Endothelial cell (in vitro differentiated cells): ENCODE measurements at regions not wholly inside any gene's neighbourhood (a gene's known extent, or its start where the extent isn't known, plus 50 kb on each side); places are given as distances from the start of the nearest gene placed in this dataset.

Experiments used
- DNase-seq: peaks from one replicate; pipeline ENCODE4 v3.0.0; 2021; ENCODE audit warnings: low spot score
- H3K27ac Mint-ChIP-seq: one replicate; pipeline ENCODE4 v1.8.0; 2021; ENCODE audit warnings: mixed read lengths, inconsistent platforms; ENCODE audit not compliant: unreplicated experiment
- H3K27me3 Mint-ChIP-seq: one replicate; pipeline ENCODE4 v1.8.0; 2021; ENCODE audit warnings: mild to moderate bottlenecking, moderate library complexity, mixed read lengths, inconsistent platforms; ENCODE audit not compliant: unreplicated experiment
- H3K36me3 Mint-ChIP-seq: one replicate; pipeline ENCODE4 v1.8.0; 2021; ENCODE audit warnings: mild to moderate bottlenecking, low read depth, mixed read lengths, inconsistent platforms; ENCODE audit not compliant: unreplicated experiment
- H3K4me1 Mint-ChIP-seq: one replicate; pipeline ENCODE4 v1.8.0; 2021; ENCODE audit warnings: mild to moderate bottlenecking, mixed read lengths, inconsistent platforms; ENCODE audit not compliant: unreplicated experiment
- H3K4me3 Mint-ChIP-seq: one replicate; pipeline ENCODE4 v1.8.0; 2021; ENCODE audit warnings: mild to moderate bottlenecking, mixed read lengths, inconsistent platforms; ENCODE audit not compliant: unreplicated experiment
- H3K9me3 Mint-ChIP-seq: one replicate; pipeline ENCODE4 v1.8.0; 2021; ENCODE audit warnings: mixed read lengths, inconsistent platforms; ENCODE audit not compliant: unreplicated experiment
- TF ChIP-seq, protein P1 (sequence below): fragments of 200-600 bp; sonication (generic); IDR thresholded peaks from one replicate; pipeline ENCODE4 v1.5.0; 2021; ENCODE audit warnings: antibody characterized with exemption; ENCODE audit not compliant: unreplicated experiment

DNA sequence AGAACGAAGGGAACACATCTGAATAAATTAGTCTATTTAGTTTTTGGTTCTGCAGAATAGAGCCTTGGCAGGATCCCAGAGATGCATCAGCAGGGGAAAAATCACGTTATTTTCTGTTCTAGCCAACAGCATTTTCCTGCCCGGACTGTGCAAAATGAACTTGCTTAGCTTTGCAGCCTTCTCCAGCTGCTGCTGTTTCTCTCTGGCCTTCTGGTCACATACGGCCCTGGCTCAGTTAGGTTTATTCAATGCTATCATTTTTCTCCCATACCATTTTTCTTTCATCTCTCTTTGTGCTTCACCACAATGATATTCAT, 110.4 kb upstream of the KL start:
- Mint-ChIP-seq H3K4me3 (no peak overlapping the region), H3K4me1 (no peaks in the 10 kb centered on the region), H3K36me3 (no peaks in the 10 kb centered on the region), H3K27me3 (peaks cover 3% of the 10 kb centered on the region), H3K27ac (no peak overlapping the region), H3K9me3 (peaks cover 4% of the 10 kb centered on the region)
- TF ChIP-seq, protein P1, sequence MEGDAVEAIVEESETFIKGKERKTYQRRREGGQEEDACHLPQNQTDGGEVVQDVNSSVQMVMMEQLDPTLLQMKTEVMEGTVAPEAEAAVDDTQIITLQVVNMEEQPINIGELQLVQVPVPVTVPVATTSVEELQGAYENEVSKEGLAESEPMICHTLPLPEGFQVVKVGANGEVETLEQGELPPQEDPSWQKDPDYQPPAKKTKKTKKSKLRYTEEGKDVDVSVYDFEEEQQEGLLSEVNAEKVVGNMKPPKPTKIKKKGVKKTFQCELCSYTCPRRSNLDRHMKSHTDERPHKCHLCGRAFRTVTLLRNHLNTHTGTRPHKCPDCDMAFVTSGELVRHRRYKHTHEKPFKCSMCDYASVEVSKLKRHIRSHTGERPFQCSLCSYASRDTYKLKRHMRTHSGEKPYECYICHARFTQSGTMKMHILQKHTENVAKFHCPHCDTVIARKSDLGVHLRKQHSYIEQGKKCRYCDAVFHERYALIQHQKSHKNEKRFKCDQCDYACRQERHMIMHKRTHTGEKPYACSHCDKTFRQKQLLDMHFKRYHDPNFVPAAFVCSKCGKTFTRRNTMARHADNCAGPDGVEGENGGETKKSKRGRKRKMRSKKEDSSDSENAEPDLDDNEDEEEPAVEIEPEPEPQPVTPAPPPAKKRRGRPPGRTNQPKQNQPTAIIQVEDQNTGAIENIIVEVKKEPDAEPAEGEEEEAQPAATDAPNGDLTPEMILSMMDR = no peak
- no peak for DNase-seq

DNA sequence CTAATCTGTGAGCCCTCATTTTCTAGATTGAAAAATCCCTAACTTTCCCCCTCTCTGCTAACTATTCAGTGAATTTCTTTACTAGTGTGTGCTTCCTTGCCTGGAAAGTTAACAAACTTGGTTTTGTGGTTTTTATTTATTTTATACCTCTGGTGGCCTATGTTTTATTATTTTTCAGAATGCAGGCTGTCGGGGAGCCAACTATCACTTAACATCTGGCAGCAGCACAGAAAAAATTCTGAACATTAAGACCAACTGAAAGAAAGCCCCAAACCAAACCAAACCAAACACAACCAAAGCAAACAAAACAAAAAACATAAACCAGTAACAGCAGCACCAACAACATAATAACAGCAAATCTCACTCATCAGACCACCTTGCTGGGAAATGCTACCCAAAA, 109.0 kb upstream of the KL start:
- Mint-ChIP-seq H3K9me3 (peaks cover 4% of the 10 kb centered on the region), H3K36me3 (no peaks in the 10 kb centered on the region), H3K4me1 (no peaks in the 10 kb centered on the region), H3K27me3 (no peaks in the 10 kb centered on the region), H3K27ac (no peak overlapping the region), H3K4me3 (no peak overlapping the region)
- TF ChIP-seq, protein P1 = no peak
- no peak for DNase-seq

DNA sequence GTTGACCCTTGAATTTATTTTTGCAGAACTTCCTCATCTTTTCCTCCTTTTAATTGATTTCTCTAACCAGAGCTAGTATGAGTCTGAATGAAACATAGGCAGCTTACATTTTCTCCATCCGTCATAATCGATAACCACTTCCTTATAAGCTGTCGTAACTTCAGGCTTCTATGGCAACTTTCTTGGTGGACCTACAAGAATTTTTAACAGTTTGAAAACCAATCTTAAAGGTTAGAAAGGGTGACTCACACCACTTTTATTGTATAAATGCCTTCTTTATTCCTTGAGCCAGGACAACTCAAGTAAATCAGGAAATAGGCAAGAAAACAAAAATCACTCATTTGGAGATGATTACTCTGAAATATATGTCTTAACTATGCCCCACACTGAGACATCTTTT, 105.7 kb upstream of the KL start:
- Mint-ChIP-seq H3K36me3 (peaks cover under 1% of the 10 kb centered on the region), H3K27ac (no peak overlapping the region), H3K27me3 (no peaks in the 10 kb centered on the region), H3K4me3 (no peak overlapping the region), H3K4me1 (no peaks in the 10 kb centered on the region), H3K9me3 (peaks cover 4% of the 10 kb centered on the region)
- TF ChIP-seq, protein P1 = no peak
- no peak for DNase-seq

DNA sequence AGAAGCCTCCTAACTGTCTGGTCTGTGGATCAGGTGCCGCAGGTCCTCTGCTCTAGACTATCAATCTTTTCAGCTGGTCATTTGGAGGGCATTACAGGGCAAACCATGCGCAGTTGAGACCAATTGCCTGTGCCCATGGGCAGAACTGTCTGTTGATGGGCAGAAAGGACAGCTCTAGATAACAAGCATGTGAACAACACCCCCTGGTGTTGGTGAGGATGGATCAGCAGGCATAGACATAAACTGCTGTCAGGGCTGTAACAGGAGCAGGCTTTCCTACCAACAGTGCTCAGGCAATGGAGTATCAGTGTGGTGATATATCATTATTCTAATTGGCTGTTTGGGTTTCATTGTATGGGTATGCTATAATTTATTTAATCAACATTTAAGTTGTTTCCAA, 104.7 kb upstream of the KL start:
- Mint-ChIP-seq H3K36me3 (peaks cover 6% of the 10 kb centered on the region), H3K9me3 (peaks cover 4% of the 10 kb centered on the region), H3K27me3 (no peaks in the 10 kb centered on the region), H3K27ac (no peak overlapping the region), H3K4me1 (no peaks in the 10 kb centered on the region), H3K4me3 (no peak overlapping the region)
- TF ChIP-seq, protein P1 = no peak
- DNase-seq = peak; percentile 36

DNA sequence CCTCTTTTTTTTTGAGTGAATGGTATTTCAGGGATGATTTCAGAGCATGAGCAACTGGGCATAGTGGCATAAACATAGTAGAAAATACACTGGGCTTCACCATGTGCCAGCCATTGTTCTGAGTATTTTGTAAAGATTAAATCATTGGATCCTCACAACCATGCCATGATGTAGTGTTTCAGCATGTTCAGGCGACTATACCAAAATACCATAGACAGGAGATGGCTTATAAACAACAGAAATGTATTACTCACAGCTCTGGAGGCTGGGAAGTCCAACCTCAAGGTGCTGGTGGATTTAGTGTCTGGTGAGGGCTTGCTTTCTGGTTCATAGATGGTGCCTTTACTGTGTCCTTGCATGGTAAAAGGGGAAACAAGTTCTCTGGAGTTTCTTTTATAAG, 101.5 kb upstream of the KL start:
- TF ChIP-seq, protein P1 = no peak
- H3K4me1 Mint-ChIP-seq = no peaks in the 10 kb centered on the region
- peaks cover 4% of the 10 kb centered on the region for H3K9me3 Mint-ChIP-seq
- no peak overlapping the region for H3K4me3 Mint-ChIP-seq
- H3K36me3 Mint-ChIP-seq = peaks cover 17% of the 10 kb centered on the region
- H3K27me3 Mint-ChIP-seq = peaks cover 3% of the 10 kb centered on the region
- no peak overlapping the region for H3K27ac Mint-ChIP-seq
- DNase-seq = no peak
